Putamen (tissue), 1 donor: ENCODE measurements at regions not wholly inside any gene's neighbourhood (a gene's known extent, or its start where the extent isn't known, plus 50 kb on each side); places are given as distances from the start of the nearest gene placed in this dataset.
A peak's percentile ranks its signal among the peaks of the same experiment; 100 is the strongest.

Source experiments
- DNase-seq: peaks from one replicate; pipeline ENCODE4 v3.0.0-alpha.2; 2016; ENCODE audit warnings: low spot score

- no peak for DNase-seq
Measured at GRCh38 chr9:118306801-118307200, 602.6 kb downstream of the TLR4 start.

- no peak for DNase-seq
Measured at GRCh38 chr9:118313965-118314364, 609.8 kb downstream of the TLR4 start.

- DNase-seq, result no peak
Measured at GRCh38 chr9:118316831-118317343, 612.7 kb downstream of the TLR4 start.

GRCh38 chr9:118318770-118319431 lies 614.7 kb downstream of the TLR4 start:
- DNase-seq, result peak; percentile 59

- DNase-seq, result no peak
Measured at GRCh38 chr9:118321788-118322187, 617.6 kb downstream of the TLR4 start.

- DNase-seq, result no peak
Measured at GRCh38 chr9:118324706-118325105, 620.5 kb downstream of the TLR4 start.

- no peak for DNase-seq
Measured at GRCh38 chr9:118325757-118326156, 621.6 kb downstream of the TLR4 start.

- DNase-seq, result no peak
Measured at GRCh38 chr9:118326326-118326725, 622.1 kb downstream of the TLR4 start.

GRCh38 chr9:118330191-118330986 lies 626.2 kb downstream of the TLR4 start:
- no peak for DNase-seq

GRCh38 chr9:118331622-118332045 lies 627.4 kb downstream of the TLR4 start:
- DNase-seq, result no peak

GRCh38 chr9:118336250-118336942 lies 632.2 kb downstream of the TLR4 start:
- DNase-seq, result no peak

GRCh38 chr9:118336943-118337330 lies 632.7 kb downstream of the TLR4 start:
- DNase-seq, result no peak

- DNase-seq, result no peak
Measured at GRCh38 chr9:118360036-118360435, 655.8 kb downstream of the TLR4 start.

GRCh38 chr9:118362123-118362522 lies 657.9 kb downstream of the TLR4 start:
- DNase-seq, result no peak

GRCh38 chr9:118362596-118362995 lies 658.4 kb downstream of the TLR4 start:
- no peak for DNase-seq

GRCh38 chr9:118364266-118365106 lies 660.3 kb downstream of the TLR4 start:
- DNase-seq, result no peak

- DNase-seq, result no peak
Measured at GRCh38 chr9:118366228-118366627, 662.0 kb downstream of the TLR4 start.

GRCh38 chr9:118367383-118367782 lies 663.2 kb downstream of the TLR4 start:
- no peak for DNase-seq

- DNase-seq, result no peak
Measured at GRCh38 chr9:118384531-118385100, 680.4 kb downstream of the TLR4 start.

- DNase-seq, result peak; percentile 21
Measured at GRCh38 chr9:118395415-118395814, 691.2 kb downstream of the TLR4 start.

GRCh38 chr9:118401546-118401945 lies 697.3 kb downstream of the TLR4 start:
- no peak for DNase-seq
